ENCODE measurements at regions not wholly inside any gene's neighbourhood (a gene's known extent, or its start where the extent isn't known, plus 50 kb on each side); places are given as distances from the start of the nearest gene placed in this dataset.

DNA sequence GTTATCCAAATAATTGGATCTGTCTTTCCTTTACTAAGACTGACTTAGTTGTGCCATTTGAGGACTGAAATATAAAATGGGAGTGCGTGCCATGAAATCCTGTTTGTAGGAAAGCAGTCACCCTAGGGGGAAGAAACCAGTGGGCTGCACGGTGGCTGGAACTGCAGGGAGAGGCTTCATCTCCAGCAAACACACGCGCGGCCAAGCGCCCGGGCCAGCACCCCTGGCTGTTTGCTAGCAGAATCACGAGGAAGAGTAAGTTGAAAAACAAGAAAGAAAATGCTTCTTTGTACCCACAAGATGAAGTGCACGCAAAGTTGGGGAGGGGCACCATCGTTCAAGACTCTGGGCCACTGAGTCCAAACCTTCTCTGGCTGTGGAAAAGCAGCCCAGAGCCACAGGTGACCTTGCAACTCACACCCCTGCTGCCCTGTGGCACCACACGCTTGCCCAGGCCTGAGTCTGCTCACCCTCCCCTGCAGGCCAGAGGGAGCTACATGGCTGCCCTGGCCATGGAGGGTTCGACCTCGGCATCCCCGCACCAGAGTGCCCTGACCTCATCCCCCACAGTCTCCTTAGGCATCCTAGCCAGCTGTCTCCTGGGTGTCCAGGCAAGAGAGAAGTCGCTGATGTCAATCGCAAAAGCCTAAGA lies 55.2 kb downstream of the IRX2 start:
- no peak for DNase-seq

DNA sequence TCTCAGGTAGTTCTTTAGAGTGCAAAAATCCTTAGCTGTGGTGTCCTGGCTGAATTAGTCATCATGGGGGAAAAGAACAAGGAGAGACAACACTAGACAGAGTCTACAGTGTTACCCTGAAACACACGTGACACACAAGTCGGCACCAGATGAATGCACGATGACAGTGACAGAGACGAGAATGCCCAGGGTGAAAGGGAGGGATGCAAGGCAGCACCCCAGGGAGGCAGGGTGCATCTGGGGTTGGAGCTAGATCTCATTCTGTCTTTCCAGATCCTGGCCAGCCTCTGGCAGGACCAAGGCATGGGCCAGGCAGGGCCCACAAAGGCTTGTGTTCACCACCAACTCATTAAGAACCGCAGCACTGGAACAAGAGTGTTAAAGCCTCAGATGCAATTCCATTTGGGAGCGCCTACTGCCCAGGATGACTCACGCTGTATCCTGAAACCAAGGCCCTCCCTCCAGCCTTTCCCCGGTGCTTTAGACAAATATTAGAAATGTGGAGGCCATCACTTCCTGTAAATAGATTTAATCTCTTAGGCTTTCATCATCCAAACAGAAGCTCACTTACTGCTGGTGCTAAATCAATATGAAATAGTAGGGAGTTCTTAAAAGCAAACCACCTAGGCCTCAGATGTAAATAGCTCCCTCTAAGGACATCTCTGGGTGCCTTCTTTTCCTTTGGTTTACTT lies 56.1 kb downstream of the IRX2 start:
- DNase-seq: no peak

DNA sequence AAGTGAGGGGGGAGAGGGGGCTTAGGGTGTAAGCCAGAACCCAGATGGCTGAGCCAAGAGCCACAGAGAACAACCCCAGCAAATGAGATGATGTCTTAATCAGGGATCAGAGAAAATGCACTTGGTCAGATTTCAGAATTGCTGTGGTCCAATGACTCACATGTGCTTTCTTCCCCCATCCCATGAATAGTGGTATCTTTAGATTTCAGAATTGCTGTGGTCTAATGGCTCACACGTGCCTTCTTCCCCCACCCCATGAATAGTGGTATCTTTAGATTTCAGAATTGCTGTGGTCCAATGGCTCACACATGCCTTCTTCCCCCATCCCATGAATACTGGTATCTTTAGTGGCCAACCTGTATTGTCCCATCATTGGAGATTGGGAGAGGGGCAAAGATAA lies 59.9 kb downstream of the IRX2 start:
- no peak for DNase-seq

DNA sequence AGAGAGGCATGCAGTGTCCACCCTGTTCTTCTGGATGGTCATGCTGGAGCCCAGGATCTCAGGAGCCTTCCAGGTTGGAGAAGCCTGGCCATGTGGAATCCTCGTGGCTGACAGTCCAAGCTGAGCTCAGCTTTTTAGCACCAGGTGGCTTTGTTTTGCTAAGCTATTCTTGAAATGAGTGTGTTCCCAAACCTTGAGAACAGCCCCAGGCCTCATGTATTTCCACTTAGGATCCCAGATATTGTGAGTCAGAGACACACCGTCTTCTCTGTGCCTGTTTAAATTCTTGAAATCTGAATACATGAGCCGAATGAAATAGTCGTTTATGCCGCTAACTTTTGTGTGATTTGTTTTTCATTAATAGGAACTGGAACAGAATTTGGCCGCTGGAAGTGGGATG lies 61.2 kb downstream of the IRX2 start:
- DNase-seq: no peak

DNA sequence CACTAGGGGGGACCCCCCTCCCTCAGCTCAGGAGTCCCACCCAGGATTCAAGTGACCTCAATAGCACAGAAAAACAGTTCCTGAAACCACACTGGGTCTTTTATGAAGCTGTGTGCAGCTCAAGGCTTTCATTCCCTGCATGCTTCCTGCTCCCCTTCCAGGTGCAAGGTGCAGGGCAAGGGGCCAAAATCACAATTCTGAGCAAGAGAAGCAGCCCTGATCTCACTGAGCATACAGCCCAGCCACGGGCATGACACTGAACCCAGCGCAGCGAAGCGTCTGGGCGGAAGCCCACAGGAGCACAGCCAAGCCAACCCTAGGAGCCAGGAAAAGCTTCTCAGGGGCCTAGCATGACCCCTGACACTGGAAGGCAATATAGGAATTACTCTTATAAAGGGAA lies 62.9 kb downstream of the IRX2 start:
- no peak for DNase-seq

DNA sequence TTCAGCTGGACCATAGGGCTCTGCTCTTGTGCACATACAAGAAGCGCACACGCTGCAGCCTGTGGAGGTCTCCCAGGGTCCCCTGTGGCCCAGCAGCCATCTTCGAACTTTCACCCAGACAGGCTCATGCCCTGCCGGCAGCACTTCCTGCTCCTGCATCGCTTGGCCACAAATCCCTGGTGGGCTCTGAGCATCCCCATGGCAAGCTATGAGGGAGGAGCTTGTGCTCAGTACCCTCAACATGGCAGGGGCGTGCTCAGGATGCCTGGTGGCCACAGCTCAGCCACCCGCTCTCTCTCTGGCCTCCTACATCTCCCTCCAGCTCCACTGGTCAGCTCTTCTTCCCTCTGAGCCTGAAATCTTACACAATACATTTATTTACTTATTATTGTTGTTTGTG lies 63.7 kb downstream of the IRX2 start:
- no peak for DNase-seq

DNA sequence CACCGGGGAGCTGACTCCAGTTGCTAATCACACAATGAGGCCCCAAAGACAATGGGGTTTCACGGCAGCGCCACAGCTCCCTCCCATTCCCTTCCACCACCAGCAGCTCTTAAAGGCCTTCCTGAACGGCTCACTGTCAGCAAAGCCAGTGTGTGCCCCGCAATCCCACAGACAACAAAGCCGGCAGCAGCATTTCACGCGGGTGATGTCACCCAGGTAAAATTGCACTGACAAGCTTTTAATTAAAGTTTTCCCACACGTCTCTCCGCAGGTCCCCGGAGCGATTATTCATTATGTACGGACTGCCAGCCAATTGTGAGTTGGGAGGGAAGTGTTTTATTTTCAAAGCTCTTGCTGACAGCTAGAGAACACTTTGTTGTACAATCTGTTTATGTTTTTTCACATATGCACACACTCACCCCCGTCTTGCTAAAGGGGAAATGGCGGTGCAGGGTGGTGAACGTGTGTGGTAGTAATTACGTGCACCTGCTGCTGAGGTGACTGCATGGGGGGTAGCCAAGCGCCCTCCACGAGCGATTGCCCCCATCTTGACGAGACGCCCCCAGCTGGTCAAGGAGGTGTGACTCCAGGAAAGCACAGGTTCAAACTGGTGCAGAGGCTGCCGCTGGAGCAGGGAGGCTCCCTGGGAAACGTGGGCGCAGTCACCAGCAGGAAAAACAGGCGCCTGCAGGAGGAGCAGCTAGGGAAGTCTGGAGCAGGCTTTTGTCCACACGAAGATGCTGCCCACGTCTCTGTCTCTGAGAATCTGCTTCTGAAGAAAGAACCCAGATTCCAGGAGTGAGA lies 65.0 kb downstream of the IRX2 start:
- no peak for DNase-seq

DNA sequence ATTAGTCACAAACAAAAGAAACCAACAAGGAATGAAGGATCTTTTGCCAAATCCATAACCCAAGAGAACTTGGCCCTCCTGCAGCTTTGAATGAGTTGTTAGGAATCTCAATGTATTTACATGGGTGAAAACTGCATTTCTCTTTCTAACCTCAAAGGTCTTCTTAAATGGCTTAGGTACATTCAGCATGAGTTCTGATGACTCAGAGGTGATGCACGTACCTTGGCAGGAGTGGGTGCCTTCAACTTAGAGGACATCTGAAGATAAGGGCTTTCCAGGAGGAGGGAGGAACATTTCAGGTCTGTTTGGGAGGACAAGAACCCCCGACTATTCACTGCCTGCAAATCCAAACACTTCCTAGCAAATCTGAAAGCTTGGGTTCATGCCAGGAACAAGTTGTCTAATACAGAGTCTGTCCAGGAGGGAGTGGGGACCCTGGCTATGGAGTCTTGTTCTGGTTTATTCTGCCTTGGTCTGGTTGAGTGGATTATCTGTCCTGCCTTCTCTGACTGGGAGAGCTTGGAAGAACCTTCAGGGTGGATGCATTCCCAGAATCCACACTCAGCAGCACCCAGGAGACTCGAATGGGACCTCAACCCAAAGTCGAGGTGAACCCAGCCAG lies 65.7 kb downstream of the IRX2 start:
- DNase-seq: no peak

DNA sequence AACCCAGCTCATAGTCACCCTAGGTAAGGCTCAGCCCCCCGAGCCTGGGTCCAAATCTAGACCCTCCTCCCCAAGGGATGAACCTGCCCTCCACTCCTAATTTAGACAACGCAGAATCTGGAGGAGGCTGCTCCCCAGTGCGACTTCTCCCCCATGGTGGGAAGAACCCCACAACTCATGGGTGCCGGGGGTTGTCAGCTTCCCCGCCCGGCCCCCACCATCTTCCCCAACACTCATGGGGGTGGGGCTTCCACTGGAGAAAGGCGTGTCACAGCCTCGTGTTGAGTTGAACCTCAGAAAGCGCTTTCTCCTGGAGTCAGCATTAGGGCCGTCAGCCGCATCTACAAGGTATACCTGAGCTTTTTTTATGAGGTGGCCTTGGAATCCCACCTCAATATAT lies 66.9 kb downstream of the IRX2 start:
- DNase-seq: no peak

DNA sequence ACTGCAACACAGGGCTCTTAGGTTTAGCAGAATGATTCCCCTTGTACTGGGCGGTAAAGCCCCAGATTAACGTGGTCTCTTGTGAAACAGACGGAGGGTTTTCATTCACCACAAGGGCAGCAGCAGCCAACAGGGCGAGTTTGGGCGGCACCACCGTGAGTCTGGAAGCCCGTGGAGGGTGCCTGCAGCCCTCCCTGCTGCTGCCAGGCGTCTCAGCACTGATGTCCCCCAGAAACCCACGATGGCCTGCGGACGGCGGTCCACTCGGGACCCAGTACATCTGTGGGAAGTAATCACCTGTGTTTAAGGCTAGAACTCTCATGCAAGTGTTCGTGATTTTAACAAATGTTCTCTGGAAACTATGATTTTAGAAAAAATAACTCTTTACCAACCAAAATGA lies 67.8 kb downstream of the IRX2 start:
- DNase-seq: no peak

DNA sequence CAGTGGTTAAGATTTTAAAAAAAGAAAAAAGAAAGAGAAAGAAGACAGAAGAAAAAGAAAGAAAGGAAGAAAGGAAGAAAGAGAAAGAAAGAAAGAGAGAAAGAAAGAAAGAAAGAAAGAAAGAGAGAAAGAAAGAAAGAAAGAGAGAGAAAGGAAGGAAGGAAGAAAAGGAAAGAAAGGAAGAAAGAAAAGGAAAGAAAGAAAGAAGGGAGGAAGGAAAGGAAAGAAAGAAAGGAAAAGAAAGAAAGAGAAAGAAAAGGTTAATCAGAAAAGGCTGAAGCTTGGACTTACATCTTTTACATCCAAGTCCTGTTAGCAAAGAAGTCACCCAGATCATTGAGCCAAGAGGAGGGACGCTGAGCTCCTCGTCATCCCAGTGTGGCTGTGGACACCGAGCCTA lies 70.0 kb downstream of the IRX2 start:
- no peak for DNase-seq

DNA sequence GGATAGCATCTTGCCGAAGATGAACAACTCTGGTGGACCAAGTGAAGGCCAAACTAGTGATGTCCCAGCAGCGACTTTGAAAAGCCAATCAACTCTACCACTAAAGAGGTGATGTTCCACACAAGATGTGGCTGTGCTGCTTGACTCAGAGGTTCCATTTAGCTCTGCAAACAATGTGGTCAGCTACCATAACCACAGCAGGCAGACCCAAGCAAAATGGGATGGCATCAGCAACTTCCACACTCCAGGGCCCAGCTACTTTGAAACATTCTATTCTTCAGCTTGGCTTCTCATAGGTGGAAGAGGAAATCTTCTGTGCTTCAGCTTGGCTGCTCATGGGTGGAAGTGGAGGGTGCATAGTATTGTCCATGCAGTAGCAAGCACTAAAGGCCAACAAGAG lies 70.5 kb downstream of the IRX2 start:
- no peak for DNase-seq

DNA sequence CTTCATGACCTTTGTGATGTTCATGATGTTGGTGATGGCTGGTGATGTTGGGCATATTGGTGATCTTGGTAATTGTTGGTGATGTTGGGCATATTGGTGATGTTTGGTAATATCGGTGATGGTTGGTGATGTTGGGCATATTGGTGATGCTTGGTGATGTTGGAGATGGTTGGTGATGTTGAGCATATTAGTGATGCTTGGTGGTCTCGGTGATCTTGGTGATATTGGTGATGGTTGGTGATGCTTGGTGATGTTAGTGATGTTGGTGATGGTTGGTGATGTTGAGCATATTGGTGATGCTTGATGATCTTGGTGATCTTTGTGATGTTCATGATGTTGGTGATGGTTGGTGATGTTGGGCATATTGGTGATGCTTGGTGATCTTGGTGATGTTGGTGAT lies 73.8 kb downstream of the IRX2 start:
- no peak for DNase-seq

DNA sequence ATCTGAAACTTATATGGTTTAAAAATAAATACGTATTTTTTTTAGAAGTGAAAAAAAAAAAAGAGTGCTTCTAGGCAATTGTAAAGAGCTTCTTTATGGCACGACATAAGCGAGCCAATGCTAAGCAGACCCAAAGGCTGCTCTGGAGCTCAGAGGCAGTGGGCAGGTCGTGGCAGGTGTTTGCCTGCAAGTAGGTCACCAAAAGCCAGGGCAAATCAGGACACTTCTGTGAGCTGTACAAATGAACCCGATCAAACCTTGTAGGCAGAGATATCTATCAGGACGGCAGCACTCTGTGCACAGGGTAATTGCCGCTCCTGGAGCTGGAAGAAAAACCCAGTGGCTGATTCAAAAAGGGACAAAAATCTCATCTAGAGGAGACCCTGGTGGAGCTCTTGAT lies 75.9 kb downstream of the IRX2 start:
- DNase-seq: no peak

DNA sequence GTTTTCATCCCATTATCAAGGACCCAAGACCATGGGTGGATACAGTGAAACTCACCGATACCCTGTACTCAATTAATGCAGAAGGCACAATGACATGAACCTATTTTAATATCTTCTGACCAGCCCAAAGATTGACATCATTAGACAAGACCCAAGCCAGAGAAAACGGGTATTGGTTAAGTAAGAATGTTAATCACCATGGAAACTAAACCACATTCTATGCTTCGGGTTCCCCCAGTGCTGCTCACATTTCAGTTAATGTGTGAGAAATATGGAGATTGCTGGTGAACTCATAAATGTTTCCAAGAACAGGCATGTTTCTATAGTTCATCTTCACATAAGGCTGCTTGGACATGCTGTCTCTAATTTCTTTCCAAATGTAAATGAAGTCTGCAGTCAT lies 77.0 kb downstream of the IRX2 start:
- DNase-seq: no peak

DNA sequence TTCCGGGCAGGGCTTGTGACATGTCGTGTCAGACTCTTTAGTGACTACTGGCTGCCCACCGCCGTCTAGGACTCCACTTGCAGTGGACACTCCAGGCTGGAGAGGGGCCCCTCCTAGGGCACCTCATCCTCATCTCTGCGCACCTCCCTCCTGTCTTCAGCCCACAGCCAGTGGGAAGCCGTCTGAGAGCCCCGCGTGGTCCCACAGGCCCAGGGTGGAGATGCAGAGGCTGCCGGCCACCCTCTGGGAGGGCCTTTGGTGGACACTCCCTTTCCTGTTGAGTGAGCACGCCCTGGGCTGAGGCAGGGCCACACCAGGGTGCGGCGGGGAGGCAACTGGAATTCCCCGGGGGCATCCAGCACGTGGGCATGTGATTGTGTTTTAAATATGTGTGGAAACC lies 80.5 kb downstream of the IRX2 start:
- no peak for DNase-seq

DNA sequence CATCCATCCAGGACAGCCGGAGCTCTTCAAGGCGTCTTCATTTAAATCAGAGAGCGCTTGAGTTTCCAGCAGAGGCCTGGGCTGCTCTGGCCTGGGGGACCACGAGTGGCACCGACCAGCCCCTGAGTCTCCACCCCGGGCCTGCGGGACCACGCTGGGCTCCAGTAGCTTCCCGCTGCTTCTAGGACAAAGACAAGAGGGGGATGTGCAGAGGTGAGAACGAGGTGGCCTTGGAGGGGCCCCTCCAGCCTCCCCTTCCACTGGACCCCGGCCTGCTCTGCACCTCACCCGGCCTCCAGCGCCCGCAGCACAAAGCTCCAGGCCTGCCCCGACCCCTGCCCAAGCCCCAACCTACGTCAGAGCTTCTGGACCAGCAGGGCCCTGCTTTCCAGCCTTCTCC lies 81.6 kb downstream of the IRX2 start:
- no peak for DNase-seq

DNA sequence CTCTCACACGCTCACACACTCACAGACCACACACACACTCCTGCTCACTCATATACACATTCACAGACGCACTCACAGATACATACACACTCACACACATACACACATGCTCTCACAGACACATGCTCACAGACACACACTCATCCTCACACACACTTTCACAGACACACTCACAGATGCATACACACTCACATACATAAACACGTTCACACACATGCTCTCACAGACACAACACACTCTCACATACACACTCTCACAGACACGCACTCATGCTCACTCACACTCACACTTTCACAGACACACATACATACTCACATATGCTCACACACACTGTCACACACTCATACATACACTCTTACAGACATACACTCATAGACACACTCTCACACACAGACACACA lies 82.2 kb downstream of the IRX2 start:
- no peak for DNase-seq

DNA sequence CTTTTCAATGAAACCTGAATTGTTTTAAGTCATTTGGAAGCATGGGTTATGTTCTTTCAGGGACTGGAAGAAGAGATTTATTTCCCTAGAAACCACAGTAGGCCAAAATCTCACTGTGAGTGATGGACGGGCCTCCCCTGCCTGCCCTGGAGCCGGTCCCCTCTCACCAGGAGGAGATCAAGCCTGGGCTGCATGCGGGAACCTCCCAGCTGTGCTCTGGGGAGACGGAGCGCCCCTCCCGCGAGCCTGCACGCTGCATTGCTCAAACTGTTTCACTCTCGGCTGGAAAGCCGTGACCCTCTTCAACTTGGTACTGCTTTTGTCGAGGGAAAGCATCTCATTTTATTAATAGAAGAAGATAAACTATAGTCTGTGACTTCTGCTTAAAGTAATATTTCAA lies 85.4 kb downstream of the IRX2 start:
- DNase-seq: no peak

DNA sequence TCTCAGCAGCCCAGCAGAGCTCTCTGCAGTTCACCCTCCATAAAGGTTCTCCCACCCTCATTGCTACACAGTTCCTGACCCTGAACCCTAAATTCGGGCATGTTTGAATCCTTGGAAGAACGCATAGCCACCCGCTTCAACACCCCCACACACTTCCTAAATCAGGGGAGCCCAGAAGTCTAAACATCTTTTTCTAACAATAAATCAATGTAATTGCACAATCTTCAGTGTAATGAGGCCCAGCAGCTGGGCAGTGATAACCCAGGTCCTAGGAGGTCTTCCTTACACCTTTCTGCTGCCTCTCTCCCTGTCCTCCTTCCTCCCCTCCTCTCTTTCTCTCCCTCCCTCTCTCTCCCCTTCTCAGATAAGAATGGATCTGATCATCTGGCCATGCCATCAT lies 88.0 kb downstream of the IRX2 start:
- DNase-seq: no peak

DNA sequence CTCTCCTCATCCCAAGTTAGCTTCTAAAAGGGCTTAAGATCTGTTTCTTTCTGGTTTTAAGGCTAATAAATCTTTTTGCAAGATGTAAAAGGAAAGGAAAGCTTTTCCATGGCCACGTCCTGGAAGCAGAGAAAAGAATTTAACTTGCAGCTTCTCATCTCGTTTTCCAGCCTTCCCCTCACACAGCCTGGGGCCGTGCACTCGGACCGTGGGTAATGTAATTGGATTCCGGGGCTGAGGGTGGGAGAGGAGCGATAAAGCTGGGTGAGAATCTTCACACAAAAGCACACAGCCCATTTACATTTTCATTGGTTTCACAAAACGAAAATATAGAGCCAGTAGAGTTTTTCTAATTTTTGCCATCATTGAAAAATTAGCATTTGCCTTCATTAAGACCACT lies 91.2 kb downstream of the IRX2 start:
- no peak for DNase-seq

DNA sequence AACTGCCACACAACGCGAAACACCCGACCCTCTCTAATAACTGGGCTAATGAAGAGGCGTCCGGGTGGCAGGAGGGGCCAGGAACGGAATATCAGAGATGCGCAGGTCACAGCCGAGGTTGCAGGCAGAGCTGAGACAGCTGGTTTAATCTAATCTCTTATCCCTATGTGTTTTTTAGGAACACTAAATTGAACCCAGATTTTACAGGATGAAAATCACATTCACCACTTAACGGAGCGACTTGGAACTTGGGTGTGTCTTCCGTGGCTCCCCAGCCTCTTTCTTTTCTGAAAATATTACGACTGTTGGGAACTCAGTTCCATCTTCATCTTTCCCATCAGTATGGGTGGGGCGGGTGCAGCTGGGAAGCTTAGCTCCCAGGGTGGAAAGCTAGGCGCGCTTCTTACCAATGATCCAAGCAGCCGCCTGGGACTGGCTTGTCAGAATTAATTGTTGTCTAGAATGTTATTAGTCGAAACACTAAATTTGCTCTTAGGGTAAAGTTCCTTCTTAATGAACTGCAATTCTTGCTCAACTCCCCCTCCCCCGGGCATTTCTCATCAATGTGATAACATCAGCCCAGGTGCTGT lies 92.5 kb downstream of the IRX2 start:
- DNase-seq: no peak

DNA sequence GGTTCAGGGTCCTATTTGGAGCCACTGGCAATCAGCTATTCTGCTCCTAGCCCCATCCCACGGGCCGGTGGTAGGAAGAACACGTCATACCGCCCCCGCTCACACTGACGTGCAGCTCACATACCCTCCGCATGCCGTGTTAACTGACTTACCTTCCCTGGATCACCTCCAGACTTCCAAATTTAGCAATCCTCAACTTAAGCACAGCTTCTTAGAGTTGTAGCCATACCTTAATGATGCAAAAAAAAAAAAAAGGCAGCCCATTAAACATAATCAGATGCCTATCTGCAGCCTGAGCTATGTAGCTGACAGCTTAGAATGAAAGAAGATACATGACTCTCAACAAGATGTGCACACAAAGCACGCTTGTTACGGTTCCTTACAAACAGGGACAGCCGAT lies 93.0 kb downstream of the IRX2 start:
- no peak for DNase-seq
